Fibroblast of skin of right quadriceps (primary cell): ENCODE measurements at regions not wholly inside any gene's neighbourhood (a gene's known extent, or its start where the extent isn't known, plus 50 kb on each side); places are given as distances from the start of the nearest gene placed in this dataset.
"Not testable (repeated sequence)": the region's sequence is repeated elsewhere in the genome, so short reads cannot be mapped to it uniquely, and the experiment has no call there.

ENCODE experiments used
- DNase-seq: peaks from one replicate; pipeline ENCODE4 v3.0.0-alpha.2; 2013

DNA sequence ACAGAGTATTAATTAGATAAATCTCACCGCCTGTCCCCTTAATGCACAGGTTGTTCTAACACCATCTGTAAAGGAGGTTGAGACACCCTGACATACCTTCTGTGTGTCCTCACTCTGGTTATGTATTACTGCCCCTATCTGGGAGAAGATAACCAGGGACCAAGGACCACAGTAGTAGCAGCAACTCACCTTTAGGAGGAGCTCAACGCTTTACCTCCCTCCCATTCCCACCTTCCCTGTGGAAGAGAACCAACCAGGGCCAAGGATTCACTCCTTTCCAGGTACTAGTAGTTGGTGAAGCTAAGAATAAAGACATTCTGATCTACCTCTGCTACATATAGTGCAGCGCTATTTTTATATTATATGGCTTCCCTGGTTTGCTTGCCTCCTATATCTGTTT, 232.6 kb downstream of the MEX3B start:
- peak; percentile 5 for DNase-seq

DNA sequence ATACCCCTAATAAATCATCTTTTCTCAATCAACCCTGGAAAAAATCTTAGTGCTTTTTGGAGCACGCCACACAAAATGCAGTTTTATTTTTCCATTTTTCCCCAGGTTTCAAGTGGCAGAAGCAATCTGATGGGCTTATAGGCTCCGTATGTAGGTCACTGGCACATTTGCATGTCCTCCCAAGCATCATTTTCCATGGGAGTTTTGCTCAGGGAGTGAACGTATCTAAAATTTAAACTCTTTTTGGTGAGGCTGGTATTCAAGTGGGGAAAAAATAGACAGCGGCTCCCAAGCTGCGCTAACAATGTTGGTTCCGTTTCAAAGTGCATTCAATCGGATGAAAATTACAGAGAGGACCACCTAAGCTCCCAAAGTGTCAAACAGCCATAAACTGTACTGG, 233.4 kb downstream of the MEX3B start:
- no peak for DNase-seq

DNA sequence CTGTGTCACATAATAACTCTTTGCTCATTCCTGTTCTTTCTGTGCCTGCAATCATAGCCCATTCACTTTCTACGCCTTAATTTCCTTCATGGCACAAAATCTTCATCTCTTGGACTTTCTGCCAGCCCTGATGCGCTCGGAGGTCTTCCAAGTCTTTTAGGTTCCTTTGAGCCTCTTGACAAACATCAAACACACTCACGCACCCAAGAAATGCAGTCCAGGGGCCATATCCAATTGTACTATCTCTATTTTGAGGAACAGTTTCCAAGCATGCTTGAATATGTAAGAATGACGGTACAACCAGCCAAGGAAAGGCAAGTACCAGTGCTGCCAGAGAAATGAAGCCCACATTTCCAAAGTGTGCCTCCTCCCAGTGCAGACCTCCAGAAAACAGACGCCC, 234.1 kb downstream of the MEX3B start:
- no peak for DNase-seq

DNA sequence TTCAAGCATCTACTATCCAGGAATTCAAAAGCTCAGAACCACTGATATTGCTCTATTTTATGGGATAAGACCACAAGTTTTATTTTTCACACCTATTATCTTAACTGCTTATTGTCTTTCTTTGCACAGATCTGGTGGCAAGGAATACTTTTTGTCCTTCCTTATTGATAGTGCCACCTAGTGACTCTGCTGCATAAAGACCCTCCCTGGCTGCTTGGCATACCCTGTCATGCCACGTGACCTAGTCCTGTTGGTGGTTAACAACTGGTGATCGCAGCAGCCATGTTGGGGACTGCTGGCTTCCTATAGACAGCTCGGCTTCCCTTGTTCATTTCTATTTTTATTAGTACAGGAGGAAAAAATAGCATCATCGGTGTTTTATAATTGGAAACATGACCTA, 236.3 kb downstream of the MEX3B start:
- peak; percentile 26 for DNase-seq

DNA sequence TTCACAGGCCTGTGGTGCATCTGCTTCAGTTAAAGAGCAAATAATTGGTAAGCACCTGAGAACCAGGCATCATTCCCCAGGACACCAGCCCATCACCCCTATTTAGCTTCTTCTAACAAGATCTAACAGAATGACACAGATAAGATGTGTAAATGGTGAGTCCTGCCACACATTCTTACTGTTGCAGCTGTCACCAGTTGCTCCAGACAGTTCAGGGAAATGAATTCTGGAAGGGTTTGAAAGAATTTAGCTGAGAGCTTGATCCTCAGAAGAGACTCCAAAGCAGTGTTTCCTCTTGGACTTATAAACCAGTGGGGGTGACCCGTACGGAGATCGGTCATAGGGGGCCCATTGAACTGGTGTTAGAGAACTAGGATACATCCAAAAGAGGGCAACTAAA, 238.0 kb downstream of the MEX3B start:
- DNase-seq: no peak

DNA sequence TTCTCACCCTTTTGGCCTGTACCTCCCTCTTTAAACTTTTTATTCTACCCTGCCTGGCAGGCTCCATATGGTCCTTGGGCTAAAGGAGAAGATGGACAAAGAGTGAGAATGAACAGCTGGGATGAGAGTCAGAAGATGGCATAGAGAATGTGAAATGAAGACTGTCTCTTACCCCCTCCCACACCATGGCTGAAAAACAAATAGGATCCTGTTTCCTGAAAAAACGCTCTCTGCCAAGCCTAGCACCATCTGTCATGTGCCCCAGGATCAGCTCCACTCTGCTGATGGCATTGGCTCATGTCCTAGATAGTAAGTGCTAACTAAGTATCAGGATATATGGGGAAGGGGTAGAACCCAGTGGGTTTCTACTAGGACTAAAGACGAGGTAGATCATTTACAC, 238.6 kb downstream of the MEX3B start:
- no peak for DNase-seq

DNA sequence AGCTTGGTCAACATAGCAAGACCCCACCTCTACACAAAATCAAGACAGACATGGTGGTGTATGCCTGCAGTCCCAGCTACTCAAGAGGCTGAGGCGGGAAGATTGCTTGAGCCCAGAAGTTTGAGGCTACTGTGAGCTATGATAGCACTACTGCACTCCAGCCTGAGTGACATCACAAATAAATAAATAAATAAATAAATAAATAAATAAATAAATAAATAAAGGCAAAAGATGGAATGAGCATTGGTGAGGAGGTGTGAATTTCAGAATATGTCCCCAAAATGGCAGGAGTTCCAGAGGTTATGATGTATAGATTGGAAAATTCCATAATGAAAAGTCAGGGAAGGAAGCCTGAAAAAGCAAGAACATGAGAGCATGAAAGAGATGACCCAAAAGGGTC, 249.9 kb downstream of the MEX3B start:
- DNase-seq: no peak

DNA sequence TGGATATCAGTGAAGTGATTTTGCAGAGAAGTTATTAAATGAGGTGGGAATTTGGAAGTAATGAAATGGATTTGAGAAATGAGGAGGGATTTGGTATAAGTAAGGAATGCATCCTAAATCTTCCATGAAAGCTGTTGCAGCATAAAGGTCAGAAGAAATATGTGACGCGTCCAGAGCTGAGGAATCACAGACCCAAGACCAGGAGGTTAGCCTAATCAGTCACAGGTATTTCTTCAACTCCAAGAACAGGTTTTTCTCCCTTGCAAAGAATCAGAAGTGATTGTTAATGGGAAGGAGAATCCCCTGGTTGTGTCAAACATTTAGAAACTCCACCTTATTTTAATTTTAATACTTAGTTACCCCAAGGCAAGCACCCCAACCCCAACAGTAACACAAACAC, 253.2 kb downstream of the MEX3B start:
- DNase-seq: no peak

DNA sequence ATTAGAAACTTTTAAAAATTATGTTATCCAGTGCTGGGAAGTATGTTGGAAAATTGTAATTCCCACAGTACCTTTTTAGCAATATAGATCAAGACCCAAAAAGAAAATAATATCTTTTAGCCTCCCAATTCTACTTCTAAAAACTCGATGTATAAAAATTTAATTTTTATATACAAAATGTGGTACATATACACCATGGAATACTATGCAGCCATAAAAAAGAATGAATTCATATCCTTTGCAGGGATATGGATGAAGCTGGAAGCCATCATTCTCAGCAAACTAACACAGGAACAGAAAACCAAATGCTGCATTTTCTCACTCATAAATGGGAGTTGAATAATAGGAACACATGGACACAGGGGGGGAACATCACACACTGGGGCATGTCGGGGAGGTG, 254.5 kb downstream of the MEX3B start:
- DNase-seq: not testable (repeated sequence)

DNA sequence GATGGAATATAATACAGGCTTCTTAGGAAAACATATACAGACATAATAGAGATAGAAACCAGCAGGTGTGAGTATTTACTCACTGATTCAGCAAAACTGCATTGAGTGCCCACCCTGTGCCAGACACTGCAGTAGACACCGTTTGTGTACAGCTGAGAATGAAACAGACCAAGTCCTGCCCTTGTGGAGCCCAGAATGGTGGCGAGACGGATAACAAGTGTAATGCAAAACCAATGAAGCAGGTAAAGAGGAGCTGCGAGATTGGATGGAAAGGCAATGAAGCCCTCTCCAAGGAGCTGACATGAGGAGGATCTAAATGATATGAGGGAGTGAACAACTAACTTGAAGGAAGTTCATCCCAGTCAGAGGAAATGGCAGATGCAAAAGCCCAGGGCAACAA, 256.4 kb downstream of the MEX3B start:
- no peak for DNase-seq

DNA sequence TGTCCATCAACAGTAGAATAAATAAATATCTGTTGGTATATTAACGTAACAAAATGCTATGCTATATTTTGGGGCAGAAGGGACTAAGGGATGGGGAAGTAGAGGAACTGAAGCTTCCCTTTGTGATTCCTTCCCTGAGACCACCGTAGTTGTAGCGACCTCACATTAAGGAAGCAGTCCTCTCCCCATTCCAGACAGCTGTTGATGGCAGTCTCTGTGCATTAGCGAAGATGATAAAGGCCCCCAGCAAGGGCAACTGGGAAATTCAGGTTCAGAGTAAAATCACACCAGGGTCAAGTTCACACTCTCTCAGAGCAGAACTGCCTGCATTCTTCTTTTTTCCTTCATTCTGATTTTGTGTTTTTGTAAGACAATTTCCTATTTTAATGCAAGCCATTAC, 259.0 kb downstream of the MEX3B start:
- no peak for DNase-seq

DNA sequence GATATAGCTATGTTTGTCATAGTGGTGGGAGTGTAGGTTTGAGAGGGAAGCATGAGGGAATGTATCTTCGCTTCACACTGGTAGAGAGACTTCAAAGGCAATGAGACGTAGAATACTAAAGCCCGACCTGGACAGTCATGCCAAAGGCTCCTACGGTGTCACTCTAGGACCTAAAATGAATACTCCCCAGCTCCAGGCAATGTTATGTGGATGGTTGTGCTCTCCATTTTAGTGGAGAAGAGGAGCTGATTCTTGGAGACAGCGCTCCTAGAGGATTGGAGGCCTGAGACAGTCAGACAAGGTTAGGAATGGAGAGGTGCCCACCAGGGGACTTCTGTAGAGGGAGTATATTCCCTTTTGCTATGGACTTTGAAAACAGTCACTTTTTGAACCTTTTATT, 260.1 kb downstream of the MEX3B start:
- no peak for DNase-seq

DNA sequence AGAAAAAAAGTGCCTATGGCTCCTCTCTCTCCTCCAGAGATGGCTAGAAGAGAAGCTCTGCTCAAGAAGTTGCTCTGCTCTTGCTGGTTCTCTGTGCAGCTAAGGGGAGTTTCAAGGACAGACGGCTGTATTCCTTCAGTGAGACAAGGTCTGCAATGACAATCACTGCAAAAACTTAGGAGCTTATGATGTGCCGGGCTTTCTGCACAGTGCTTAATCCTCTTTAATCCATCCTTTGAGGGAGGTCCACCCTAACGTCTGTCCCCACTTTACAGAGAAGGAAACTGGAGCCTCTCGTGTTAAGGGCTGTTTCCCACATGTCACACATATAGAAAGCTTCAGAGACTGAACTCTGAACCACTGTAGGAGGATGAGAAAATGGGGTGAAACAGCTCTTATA, 260.6 kb downstream of the MEX3B start:
- no peak for DNase-seq

DNA sequence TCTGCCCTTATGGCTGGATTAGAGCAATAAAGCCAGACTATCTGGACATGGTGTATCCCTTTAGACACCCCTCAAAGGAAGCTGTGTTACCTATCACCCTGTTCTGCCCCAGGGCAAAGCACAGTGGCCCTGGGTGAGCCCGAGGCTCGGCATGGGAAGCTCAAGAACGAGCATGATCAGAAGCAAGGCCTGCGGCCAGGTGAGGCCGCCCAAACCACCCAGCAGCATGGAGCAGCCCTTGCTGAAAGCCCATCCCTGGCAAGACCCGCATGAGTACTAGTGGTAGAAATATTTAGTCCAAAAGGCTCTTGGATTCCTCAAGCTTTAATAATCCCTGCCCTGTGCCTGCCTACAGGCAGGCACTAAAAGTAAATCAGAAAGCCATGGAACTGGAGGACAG, 261.1 kb downstream of the MEX3B start:
- DNase-seq: no peak

DNA sequence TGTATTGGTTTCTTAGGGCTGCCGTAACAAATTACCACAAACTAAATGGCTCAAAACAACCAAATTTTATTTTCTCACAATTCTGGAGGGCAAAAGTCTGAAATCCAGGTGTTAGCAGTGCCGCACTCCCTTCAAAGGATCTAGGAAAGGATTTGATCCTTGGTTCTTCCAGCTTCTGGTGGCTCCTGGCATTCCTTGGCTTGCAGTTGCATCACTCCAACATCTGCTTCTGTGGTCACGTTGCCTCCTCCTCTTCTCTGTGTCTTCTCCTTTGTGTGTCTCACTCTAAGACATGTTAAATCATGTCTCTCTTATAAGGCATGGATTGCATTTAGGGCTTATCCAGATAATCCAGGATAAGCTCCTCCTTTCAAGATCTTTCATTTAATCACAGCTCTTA, 262.2 kb downstream of the MEX3B start:
- no peak for DNase-seq

DNA sequence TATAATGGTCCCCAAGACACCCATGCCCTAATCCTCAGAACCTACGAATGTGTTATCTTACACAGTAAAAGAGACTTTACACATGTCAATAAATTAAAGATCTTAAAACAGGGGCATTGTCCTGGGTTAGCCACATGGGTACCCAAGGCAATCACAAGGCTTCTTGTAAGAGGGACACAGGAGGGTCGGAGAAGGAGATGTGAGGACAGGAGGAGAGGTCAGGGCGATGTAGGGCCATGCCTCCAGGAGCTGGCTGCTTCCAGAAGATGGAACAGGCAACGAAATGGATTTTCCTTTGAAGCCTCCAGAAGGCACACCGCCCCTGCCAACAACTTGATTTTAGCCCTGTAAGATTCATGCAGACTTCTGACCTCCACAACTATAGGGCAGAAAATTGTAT, 262.7 kb downstream of the MEX3B start:
- no peak for DNase-seq

DNA sequence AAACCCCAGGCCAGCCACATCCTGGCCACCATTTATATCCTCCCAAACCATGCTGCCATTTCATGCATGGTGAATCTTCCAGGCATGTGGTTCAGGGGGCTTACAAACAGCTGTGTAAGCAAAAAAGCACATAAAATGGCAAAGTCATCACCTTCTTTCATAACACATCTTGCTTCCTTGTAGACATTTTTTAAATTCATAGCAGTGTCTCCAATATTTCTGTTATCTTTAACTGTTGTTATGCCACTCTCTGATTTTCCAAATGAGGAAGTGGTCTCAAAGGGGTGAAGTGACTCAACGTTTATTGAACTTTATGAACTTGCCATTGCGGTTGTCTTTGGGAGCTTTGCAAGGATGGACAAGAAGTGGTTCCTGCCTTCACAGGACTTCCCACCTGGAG, 264.4 kb downstream of the MEX3B start:
- no peak for DNase-seq

DNA sequence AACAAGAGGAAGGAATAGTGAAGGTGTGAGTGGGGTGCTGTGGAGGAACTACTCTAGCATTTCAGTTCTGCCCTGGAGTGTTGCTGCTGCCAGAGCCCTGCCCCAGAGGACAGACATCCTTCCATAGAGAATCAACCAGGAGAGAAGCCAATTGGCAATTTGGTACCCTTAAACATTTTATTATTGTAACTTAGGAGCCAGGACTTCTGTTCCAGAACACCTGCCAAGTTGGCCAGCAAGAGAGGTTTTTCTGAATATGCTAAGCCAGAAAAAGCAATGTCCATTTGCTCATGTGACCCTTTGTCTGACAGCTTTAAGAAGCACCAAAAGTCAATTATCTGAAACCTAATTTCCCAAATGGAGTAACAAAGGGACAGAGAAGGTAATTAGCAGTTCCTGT, 264.9 kb downstream of the MEX3B start:
- no peak for DNase-seq

DNA sequence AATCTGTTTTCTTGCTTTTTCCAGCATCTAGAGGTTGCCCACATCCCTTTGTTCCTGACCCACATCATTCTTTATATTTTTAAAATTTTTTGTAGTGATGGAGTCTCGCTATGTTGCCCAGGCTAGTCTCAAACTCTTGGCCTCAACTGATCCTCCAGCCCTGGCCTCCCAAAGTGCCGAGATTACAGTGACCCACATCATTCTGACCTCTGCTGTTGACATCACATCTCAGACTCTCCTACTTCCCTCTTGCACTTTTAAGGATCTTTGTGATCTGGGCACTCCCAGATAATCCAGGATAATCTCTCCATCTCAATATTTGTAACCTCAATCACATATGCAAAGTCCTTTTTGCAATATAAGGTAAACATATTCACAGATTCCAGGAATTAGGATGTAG, 266.6 kb downstream of the MEX3B start:
- DNase-seq: no peak

DNA sequence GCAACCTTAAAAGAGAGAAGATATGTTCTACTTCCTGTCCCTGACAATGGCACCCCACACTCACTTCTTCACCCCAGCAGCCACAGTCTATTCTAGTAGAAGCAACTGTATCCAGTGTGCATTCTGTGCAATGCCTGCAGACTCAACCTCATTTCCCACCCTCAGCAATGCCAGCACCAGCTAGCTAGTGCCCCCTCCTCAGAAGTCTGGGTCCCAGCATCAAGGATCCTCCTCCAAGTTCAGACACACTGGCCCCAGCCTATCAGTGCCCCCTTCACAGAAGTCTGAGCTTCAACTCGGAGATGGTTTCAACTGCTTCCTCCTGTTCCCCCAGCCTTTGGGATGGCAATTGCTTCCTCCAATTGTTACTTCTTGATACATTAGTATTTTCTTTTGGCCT, 268.3 kb downstream of the MEX3B start:
- DNase-seq: no peak

DNA sequence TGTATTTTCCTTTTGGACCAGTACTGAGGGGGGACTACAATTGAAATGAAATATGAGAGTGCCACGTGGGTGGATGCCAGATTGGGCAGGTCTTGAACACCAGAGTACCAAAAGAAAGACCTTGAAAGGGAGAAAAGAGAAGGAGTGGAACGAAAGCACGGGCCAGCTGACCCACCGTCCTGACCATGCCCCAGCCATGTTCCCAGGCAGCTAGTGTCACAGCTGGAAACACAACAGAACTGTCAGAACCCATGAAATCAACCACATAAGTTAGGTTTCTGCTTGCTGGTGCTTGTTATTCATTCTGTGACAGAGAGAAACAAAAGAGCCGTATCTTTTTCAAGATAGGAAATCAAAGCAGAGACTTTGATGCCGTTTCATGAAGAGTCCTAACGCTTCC, 268.8 kb downstream of the MEX3B start:
- no peak for DNase-seq

DNA sequence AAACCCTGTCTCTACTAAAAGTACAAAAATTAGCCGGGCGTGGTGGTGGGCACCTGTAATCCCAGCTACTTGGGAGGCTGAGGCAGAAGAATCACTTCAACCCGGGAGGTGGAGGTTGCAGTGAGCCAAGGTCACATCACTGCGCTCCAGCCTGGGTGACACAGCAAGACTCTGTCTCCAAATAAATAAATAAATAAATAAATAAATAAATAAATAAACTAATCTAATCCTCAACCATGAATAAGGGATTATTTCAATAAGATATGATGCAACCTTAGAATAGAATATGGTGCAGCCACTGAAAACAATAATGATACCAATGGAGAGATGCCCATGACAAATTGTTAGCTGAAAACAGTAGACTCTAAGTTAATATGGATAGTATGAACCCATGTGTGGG, 270.0 kb downstream of the MEX3B start:
- not testable (repeated sequence) for DNase-seq

DNA sequence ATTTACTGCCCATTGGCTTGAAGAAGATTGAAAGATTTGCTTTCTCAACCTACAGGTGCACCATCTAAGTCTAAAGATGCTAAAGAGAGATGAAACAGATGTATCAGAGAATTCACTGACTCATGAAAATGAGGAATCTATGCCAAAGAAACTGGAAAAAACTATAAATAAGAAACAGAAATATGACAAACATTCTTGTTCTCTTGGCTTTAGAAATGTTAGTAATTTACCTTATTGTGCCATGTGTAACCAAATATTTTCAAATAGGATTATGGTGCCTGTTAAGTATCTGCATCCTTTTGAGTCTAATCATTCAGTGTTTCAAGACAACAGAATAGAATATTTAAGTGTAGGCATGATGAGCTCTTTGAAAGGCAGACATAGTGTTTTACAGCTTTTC, 271.5 kb downstream of the MEX3B start:
- DNase-seq: no peak

DNA sequence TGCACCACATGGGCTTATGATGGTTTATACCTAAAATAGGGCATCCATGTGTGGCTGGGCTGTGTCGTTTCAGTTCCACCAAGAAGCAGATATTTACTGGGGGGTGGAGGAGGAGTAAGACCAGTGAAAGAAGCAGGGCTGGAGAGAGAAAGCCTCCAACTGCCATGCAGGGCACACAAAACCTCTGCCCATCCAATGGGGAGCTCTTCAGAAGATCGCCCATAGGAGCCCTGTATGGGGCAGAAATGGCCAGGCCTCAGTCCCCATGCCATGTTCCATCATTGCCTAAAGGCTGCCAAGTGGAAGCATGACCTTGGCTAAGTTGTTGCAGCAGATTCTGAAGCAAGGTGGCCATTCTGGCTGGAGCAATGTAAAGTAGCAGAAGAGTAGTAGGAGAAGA, 277.0 kb downstream of the MEX3B start:
- no peak for DNase-seq

DNA sequence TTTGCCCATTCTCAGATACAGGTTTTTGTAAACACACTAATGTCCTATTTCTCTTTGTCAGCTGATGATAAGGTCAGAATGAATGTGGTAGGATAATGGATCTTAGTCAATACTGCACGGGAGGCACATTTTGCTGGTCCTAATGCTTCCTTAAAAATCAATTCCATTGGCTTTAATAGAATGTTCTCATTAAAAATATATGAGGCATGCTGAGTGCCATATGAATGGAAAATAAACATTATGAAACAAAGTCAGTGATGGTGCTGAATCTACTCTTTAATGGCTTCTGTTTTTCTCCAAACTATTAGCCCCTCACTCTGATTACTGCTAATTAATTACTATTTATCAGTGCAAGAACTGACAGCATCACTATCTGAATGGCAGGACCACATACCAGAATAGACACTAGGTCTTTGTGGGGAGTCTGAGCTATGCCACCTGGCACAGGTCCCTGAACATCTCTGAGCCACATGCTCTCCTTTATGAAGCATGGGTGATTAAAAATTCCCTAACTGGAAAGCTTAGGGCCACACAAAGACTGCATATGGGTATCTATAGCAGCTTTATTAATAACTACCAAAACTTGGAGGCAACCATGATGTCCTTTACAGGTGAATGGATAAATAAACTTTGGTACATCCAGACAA, 278.9 kb downstream of the MEX3B start:
- DNase-seq: no peak

DNA sequence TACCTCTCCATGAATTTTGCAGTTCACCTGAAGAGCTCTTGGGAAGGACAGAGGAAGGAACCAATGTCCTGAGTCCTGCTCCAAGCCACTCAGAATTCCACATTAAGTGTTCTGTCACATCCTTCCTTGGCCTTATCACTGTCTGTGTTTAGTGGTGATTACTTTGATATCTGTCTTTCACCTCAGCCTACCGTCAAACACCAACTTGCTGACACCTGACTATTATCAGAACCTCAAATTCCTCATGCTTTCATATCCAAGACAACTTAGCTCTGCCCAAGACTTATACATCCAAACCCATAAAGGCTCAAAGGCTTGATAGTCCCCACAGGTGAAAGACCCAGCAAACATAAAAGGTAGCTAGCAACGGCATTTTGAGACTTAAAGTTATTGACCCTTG, 280.0 kb downstream of the MEX3B start:
- no peak for DNase-seq
